H1 (cell line): ENCODE measurements at regions not wholly inside any gene's neighbourhood (a gene's known extent, or its start where the extent isn't known, plus 50 kb on each side); places are given as distances from the start of the nearest gene placed in this dataset.
"Not testable (repeated sequence)": the region's sequence is repeated elsewhere in the genome, so short reads cannot be mapped to it uniquely, and the experiment has no call there.

Source experiments
- CTCF ChIA-PET: fragments of 300-600 bp; sonication (Branson Sonifier 250); formaldehyde crosslinking; loops from one replicate; lab custom pipeline; 2021; ENCODE audit not compliant: partially characterized antibody; lab: Charles Lee
- POLR2A ChIA-PET: fragments of 300-600 bp; sonication (Branson Sonifier 250); formaldehyde crosslinking; loops from one replicate; lab custom pipeline; 2021; ENCODE audit warnings: inconsistent platforms; ENCODE audit not compliant: partially characterized antibody; lab: Charles Lee
- DNase-seq, 2 experiments: peaks; one replicate each; pipeline versions ENCODE4 v3.0.0 to v3.0.0-alpha.2; 2010 to 2022; ENCODE audit warnings: low spot score in 2 of 2, low read depth in 1 of 2, mixed read lengths in 1 of 2
- FAIRE-seq: peaks from 2 replicates; lab custom pipeline; 2011; peaks lifted over from hg19 to GRCh38; lab: Jason Lieb, UNC
- H2AFZ ChIP-seq: 2 replicates; pipeline ENCODE4 v1.8.1; 2012; ENCODE audit warnings: low read length, inconsistent platforms
- H2AK5ac ChIP-seq: 2 replicates; pipeline ENCODE4 v1.6.1; 2013; ENCODE audit warnings: low read depth, low read length
- H2BK120ac ChIP-seq: replicated peaks from 2 replicates; pipeline ENCODE3; 2013; ENCODE audit warnings: low read depth, low read length, inconsistent platforms
- H2BK12ac ChIP-seq: 2 replicates; pipeline ENCODE4 v1.6.1; 2013; ENCODE audit warnings: low read depth, low read length
- H2BK15ac ChIP-seq: 2 replicates; pipeline ENCODE4 v1.6.1; 2013; ENCODE audit warnings: low read length
- H2BK20ac ChIP-seq: 2 replicates; pipeline ENCODE4 v1.6.1; 2013; ENCODE audit warnings: low read length
- H2BK5ac ChIP-seq: 2 replicates; pipeline ENCODE4 v1.6.1; 2013; ENCODE audit warnings: low read depth, low read length
- H3K14ac ChIP-seq: 2 replicates; pipeline ENCODE4 v1.6.1; 2013; ENCODE audit warnings: inconsistent platforms; ENCODE audit not compliant: insufficient read length
- H3K18ac ChIP-seq: 2 replicates; pipeline ENCODE4 v1.6.1; 2013; ENCODE audit warnings: low read length; ENCODE audit errors: extremely low read depth
- H3K23ac ChIP-seq: 2 replicates; pipeline ENCODE4 v1.6.1; 2013; ENCODE audit warnings: inconsistent platforms; ENCODE audit not compliant: insufficient read length
- H3K23me2 ChIP-seq: 2 replicates; pipeline ENCODE4 v1.6.1; 2013; ENCODE audit warnings: low read depth, low read length
- H3K27ac ChIP-seq: 2 replicates; pipeline ENCODE4 v1.6.1; 2011; ENCODE audit warnings: low read depth, low read length, inconsistent platforms
- H3K27me3 ChIP-seq, 4 experiments: replicated peaks in 1 of 4; 1 replicate in 1 of 4; 2 replicates in 3 of 4; pipeline versions ENCODE4 v1.6.1 to v1.8.1; 2011 to 2013; ENCODE audit warnings: low read length in 3 of 4, mild to moderate bottlenecking in 3 of 4, inconsistent platforms in 2 of 4, mixed read lengths in 2 of 4, moderate library complexity in 1 of 4; ENCODE audit not compliant: control insufficient read depth in 3 of 4, insufficient read depth in 3 of 4; ENCODE audit errors: extremely low read depth in 1 of 4
- H3K36me3 ChIP-seq, 4 experiments: 2 replicates each; pipeline versions ENCODE4 v1.6.1 to v1.8.1; 2011 to 2013; ENCODE audit warnings: mild to moderate bottlenecking in 4 of 4, low read length in 3 of 4, moderate library complexity in 2 of 4, control low read depth in 1 of 4, inconsistent platforms in 1 of 4; ENCODE audit not compliant: insufficient read depth in 4 of 4, control insufficient read depth in 2 of 4
- H3K4ac ChIP-seq: replicated peaks from 2 replicates; pipeline ENCODE3; 2013; ENCODE audit warnings: low read length, low read depth, mixed read lengths, inconsistent platforms; ENCODE audit not compliant: insufficient read length
- H3K4me1 ChIP-seq, 4 experiments: replicated peaks in 1 of 4; 1 replicate in 1 of 4; 2 replicates in 3 of 4; pipeline versions ENCODE4 v1.6.1 to v1.8.1; 2011 to 2013; ENCODE audit warnings: low read length in 3 of 4, inconsistent platforms in 2 of 4, mixed read lengths in 1 of 4; ENCODE audit not compliant: insufficient read depth in 4 of 4, control insufficient read depth in 3 of 4
- H3K4me2 ChIP-seq, 2 experiments: 2 replicates each; pipeline versions ENCODE4 v1.6.1 to v1.8.1; 2011 to 2013; ENCODE audit warnings: low read depth in 2 of 2, low read length in 2 of 2, control low read depth in 1 of 2, inconsistent platforms in 1 of 2, mild to moderate bottlenecking in 1 of 2; ENCODE audit not compliant: insufficient read depth in 1 of 2
- H3K4me3 ChIP-seq, 4 experiments: fragments of 200-600, 300-600 bp in 1 of 4; sonication (generic), shearing (Covaris generic), sonication (Bioruptor Twin) in 1 of 4; 2 replicates each; pipeline versions ENCODE4 v1.5.1 to v1.8.1; 2011 to 2016; ENCODE audit warnings: low read length in 4 of 4, low read depth in 3 of 4, control low read depth in 2 of 4, inconsistent platforms in 2 of 4, mild to moderate bottlenecking in 2 of 4, mixed read lengths in 1 of 4, moderate library complexity in 1 of 4; ENCODE audit not compliant: insufficient read depth in 2 of 4; ENCODE audit errors: extremely low read depth in 1 of 4
- H3K56ac ChIP-seq: replicated peaks from 2 replicates; pipeline ENCODE3; 2013; ENCODE audit warnings: low read depth, mild to moderate bottlenecking, mixed read lengths, low read length, inconsistent platforms; ENCODE audit not compliant: insufficient read length
- H3K79me1 ChIP-seq: 2 replicates; pipeline ENCODE4 v1.6.1; 2013; ENCODE audit warnings: low read depth, low read length, control low read depth
- H3K79me2 ChIP-seq, 2 experiments: 2 replicates each; pipeline versions ENCODE4 v1.6.1 to v1.8.1; 2012 to 2013; ENCODE audit warnings: low read length in 2 of 2, mild to moderate bottlenecking in 2 of 2, inconsistent platforms in 1 of 2; ENCODE audit not compliant: insufficient read depth in 2 of 2, control insufficient read depth in 1 of 2
- H3K9ac ChIP-seq, 4 experiments: replicated peaks in 1 of 4; 1 replicate in 1 of 4; 2 replicates in 3 of 4; pipeline versions ENCODE4 v1.6.1 to v1.8.1; 2011 to 2013; ENCODE audit warnings: low read depth in 3 of 4, low read length in 3 of 4, control low read depth in 2 of 4, mild to moderate bottlenecking in 2 of 4, moderate library complexity in 2 of 4, inconsistent platforms in 1 of 4; ENCODE audit errors: extremely low read depth in 1 of 4
- H3K9me3 ChIP-seq, 2 experiments: 2 replicates each; pipeline versions ENCODE4 v1.6.1 to v1.8.1; 2012 to 2013; ENCODE audit warnings: mild to moderate bottlenecking in 2 of 2, moderate library complexity in 2 of 2, control low read depth in 1 of 2, inconsistent platforms in 1 of 2, low read depth in 1 of 2, low read length in 1 of 2, mixed read lengths in 1 of 2; ENCODE audit not compliant: insufficient read depth in 2 of 2
- H4K20me1 ChIP-seq, 2 experiments: replicated peaks in 1 of 2; 2 replicates each; pipeline versions ENCODE3 to v1.8.1; 2011 to 2013; ENCODE audit warnings: inconsistent platforms in 2 of 2, low read length in 2 of 2, mild to moderate bottlenecking in 1 of 2; ENCODE audit not compliant: insufficient read depth in 2 of 2, control insufficient read depth in 1 of 2
- H4K5ac ChIP-seq: 2 replicates; pipeline ENCODE4 v1.6.1; 2013; ENCODE audit warnings: low read length, low read depth, mixed read lengths, inconsistent platforms; ENCODE audit not compliant: insufficient read length
- H4K8ac ChIP-seq: 2 replicates; pipeline ENCODE4 v1.8.0; 2013; ENCODE audit warnings: mild to moderate bottlenecking, moderate library complexity, low read length, inconsistent platforms; ENCODE audit not compliant: insufficient read depth; ENCODE audit errors: extremely low read depth
- H4K91ac ChIP-seq: replicated peaks from 2 replicates; pipeline ENCODE3; 2013; ENCODE audit warnings: low read length, mixed read lengths, inconsistent platforms; ENCODE audit not compliant: insufficient read length
- WGBS, 2 experiments: shearing (Covaris generic) in 1 of 2; methylation state at CpG; one replicate each; pipeline versions ENCODE4 v1.1.6 to v1.1.7; 2013 to 2015; ENCODE audit warnings: low lambda C conversion rate in 2 of 2, mixed read lengths in 2 of 2, inconsistent platforms in 1 of 2, low coverage in 1 of 2, missing lambda C conversion rate in 1 of 2; ENCODE audit not compliant: insufficient replicate concordance in 2 of 2, insufficient coverage in 1 of 2, insufficient read length in 1 of 2; ENCODE audit errors: extremely low coverage in 1 of 2, missing lambda C conversion rate in 1 of 2; 5-methylcytosine and 5-hydroxymethylcytosine counted together

DNA sequence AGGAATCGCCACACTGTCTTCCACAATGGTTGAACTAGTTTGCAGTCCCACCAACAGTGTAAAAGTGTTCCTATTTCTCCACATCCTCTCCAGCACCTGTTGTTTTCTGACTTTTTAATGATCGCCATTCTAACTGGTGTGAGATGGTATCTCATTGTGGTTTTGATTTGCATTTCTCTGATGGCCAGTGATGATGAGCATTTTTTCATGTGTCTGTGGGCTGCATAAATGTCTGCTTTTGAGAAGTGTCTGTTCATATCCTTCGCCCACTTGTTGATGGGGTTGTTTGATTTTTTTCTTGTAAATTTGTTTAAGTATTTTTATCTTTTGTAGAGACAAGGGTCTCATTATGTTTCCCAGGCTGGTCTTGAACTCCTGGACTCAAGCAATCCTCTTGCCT lies 128.5 kb downstream of the EMP1 start:
- H3K9me3 ChIP-seq, H3K9ac ChIP-seq, H3K23me2 ChIP-seq, FAIRE-seq, H4K20me1 ChIP-seq, H3K36me3 ChIP-seq, H3K79me2 ChIP-seq, H2BK15ac ChIP-seq, H2AFZ ChIP-seq, H3K56ac ChIP-seq, H2AK5ac ChIP-seq, H3K27me3 ChIP-seq, H3K4me1 ChIP-seq, H3K23ac ChIP-seq, H4K5ac ChIP-seq, H2BK5ac ChIP-seq, H2BK120ac ChIP-seq, H4K91ac ChIP-seq, H3K4me2 ChIP-seq, DNase-seq, H3K79me1 ChIP-seq, H3K27ac ChIP-seq, H3K18ac ChIP-seq, H3K4ac ChIP-seq, H4K8ac ChIP-seq, POLR2A ChIA-PET, H3K4me3 ChIP-seq, H2BK12ac ChIP-seq, H3K14ac ChIP-seq, H2BK20ac ChIP-seq: not testable (repeated sequence)
- CTCF ChIA-PET: interaction anchor here (1.6 kb wide), 1 partner anchor 11 kb away, joined by 3 read pairs; no protein-coding TSS in a partner anchor
- WGBS, 2 experiments: 94% methylated on average over 2 of the region's 3 CpGs; no CpG with 5 or more reads in 1 of the 2 experiments
